GM19452 (cell line): ENCODE measurements at regions not wholly inside any gene's neighbourhood (a gene's known extent, or its start where the extent isn't known, plus 50 kb on each side); places are given as distances from the start of the nearest gene placed in this dataset.

Experiments used
- ATAC-seq: cut with Tn5 transposase; IDR thresholded peaks from one replicate; pipeline ENCODE4 v1.9.1; 2021; ENCODE audit not compliant: unreplicated experiment

DNA sequence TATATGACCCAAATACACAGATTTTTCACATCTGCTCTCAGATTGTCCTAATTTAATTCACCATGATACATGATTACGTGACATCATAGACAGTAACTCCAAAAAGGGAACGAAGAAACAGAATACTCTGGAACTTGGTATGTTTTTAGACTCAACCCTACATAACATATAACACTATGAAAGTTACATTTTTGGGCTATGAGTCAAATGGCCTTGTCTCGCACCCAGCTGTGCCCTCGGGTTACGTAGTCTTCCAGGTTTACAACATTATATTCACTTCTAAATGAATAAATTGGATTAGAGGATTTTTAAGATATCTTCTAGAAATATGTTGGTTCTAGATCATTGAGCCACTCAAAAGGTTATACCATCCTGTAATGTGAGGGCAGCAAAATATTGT, 2089.6 kb upstream of the TENM3 start:
- ATAC-seq = no peak

GRCh38 chr4:180156684-180157083, 2086.5 kb upstream of the TENM3 start:
- no peak for ATAC-seq

- ATAC-seq = no peak
Measured at GRCh38 chr4:180160195-180160983, 2082.8 kb upstream of the TENM3 start.

DNA sequence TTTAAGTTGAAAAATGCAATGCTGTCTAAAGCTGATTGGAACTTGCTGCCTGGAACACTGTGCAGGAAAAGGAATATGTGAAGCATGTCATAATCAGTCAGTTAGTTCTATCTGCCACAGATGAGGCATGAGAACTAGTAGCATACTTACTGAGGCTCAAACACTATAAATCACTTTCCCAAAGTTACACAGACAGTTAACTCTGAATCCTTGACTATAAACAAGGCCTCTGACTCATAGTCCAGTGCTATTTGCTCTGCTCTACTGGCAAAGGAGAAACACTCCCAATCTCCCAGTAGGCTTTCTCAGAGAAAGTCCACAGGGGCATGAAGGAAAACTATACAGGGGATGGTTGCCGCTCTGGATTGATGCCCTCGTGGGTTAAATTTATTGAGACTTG, 2078.4 kb upstream of the TENM3 start:
- no peak for ATAC-seq

DNA sequence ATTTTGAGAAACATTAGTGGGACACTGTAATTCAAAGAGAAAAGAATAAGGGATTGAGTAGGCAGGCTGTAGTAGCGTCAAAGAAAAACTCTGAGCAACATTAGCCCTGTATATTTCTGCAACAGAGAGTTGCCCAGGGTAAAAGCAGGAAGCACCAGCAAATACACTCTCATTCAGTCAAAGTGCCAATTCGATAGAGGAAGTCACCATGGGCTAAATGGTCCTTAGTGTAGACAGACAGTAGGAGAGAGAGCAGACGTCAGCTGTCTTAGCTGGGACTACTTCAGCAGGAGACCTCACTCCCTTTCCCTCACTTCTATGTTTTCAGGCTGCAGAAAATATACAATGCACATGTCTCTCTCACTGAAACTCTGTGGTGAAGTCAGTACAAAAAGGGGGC, 2073.8 kb upstream of the TENM3 start:
- no peak for ATAC-seq

DNA sequence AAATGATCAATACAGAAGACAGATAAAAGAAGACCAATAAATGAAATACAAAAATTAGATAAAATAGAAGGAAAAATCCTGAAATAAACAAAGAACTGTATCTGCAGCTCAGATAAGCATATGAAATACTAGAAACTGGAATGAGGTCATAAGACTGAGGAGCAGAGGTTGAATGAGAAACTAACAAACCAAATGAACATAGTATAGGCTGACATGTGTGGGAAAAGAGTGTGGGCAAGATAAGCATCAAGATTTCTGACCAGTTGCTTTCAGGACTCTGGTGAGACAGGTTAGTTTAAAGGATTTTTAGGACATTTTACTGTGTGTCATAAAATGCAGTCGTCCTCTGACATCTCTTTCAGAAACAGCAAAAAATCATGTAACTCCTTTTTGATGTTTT, 2073.2 kb upstream of the TENM3 start:
- no peak for ATAC-seq

DNA sequence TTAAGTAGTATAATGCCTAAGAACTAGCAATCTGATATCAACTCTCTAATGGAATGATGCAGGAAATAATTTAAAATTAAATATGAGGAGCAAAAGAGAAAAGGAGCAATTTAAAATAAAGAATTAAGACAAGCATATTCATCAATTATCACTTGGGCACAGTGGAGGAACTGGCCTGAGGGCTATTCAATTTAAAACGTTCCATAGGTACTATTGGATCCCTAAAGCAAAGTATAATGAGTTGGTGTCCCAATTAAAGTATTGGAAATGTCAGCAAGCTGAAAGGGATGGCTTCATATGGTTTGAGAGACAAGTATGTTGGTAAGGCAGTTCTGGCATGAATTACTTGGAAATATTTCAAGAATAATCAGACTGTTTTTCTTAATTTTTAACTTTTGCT, 2064.1 kb upstream of the TENM3 start:
- no peak for ATAC-seq

GRCh38 chr4:180189666-180190065, 2053.5 kb upstream of the TENM3 start:
- no peak for ATAC-seq

- ATAC-seq = no peak
Measured at GRCh38 chr4:180190382-180190781, 2052.8 kb upstream of the TENM3 start.

GRCh38 chr4:180197471-180197870, 2045.7 kb upstream of the TENM3 start:
- no peak for ATAC-seq

DNA sequence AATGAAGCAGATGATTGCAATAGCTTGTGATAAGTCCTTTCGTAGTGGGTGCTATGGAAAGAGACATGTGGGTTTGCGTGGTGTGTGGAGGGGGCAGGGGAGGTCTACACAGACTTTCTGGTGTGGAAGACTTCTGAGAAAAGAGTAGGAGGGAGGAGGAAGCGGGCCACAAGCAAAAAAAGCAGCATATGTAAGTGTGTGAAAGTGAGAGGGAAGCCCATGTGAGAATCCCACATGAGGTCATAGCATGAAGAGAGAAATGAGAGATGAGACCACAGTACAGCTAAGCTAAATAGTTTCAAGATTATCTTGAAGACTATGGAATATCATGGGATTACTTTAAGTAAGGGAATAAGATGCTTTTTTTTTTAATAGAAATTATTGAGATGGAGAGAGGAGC, 2039.9 kb upstream of the TENM3 start:
- no peak for ATAC-seq

GRCh38 chr4:180205276-180205675, 2037.9 kb upstream of the TENM3 start:
- ATAC-seq = no peak

GRCh38 chr4:180207921-180208320, 2035.3 kb upstream of the TENM3 start:
- no peak for ATAC-seq

DNA sequence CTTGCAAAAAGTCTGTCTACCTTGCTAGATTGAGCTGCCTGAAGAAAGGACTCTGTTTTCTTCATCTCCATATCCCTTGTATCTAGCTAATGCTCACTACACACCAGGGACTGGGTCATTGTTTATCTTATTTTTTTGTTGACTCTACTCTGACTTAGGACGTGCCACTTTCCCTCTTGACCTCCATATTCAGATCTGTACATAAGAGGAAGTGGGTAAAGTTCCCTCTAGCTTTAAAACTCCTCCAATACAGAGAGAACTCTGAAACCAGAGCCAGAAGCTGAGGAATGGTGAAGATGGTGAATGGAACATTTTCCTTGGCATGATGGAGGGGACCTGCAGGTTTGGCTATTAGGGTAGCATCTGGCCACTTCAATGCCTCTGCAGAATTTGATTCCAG, 2026.1 kb upstream of the TENM3 start:
- ATAC-seq = no peak

DNA sequence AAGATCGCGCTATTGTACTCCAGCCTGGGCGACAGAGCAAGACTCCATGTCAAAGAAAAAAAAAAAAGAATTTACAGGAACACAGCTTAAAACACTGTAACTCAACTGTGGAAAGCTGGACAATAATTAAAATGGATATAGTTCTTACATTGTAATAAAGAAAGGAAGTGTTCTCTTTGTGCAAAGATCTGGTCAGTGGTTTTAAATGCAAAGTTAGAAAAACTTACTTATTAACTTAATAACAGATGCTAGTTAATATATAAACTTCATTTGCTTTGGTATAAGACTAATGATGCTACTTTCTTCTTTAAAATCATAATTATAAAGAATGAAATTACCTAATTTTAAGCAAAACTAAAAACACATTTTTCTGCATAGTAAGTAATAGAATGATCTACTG, 2024.1 kb upstream of the TENM3 start:
- ATAC-seq = no peak

- ATAC-seq = no peak
Measured at GRCh38 chr4:180225977-180226376, 2017.2 kb upstream of the TENM3 start.

DNA sequence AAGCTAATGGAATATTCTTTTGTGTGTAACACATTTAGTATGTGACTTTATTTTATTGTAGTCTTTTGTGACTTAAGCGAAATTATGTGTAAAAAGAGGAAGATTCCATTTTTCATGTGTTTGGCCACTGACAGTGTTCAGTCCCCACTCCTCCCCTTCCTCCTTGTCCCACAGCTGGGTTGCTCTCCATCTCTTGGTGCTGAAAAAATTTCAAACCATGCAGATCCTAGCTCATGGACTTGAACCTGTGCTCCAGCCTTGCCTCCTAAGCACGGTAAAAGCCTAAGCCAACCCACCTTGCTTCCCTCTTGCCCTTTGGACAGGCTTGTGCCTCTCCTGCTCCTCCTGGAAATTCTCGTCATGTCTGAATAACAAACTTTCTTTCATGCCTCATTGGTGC, 2008.5 kb upstream of the TENM3 start:
- ATAC-seq = no peak

DNA sequence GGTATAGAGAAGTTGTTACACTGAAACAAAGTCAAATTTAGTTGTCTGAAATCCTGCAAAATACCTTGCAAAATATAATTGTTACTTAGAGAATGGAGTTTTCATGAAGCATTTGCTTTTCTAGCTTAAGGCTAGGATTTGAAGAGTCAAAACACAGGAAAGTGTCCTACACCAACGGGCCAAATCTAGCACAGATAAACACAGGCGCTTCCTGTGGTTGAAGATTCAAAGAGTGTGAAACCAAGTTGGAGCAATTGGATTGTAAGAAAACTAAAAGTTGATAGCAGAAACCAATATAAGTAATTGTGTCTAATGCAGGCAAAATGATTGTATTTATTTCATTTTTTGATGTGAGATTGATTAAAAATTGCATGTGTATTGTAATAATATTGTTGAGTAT, 2002.5 kb upstream of the TENM3 start:
- no peak for ATAC-seq

GRCh38 chr4:180253419-180253818, 1989.8 kb upstream of the TENM3 start:
- ATAC-seq = no peak

GRCh38 chr4:180261346-180261745, 1981.9 kb upstream of the TENM3 start:
- ATAC-seq = no peak

GRCh38 chr4:180280076-180280475, 1963.1 kb upstream of the TENM3 start:
- no peak for ATAC-seq

- no peak for ATAC-seq
Measured at GRCh38 chr4:180280726-180281297, 1962.4 kb upstream of the TENM3 start.

- no peak for ATAC-seq
Measured at GRCh38 chr4:180281724-180282123, 1961.5 kb upstream of the TENM3 start.
